H7 (cell line): ENCODE measurements at regions not wholly inside any gene's neighbourhood (a gene's known extent, or its start where the extent isn't known, plus 50 kb on each side); places are given as distances from the start of the nearest gene placed in this dataset.
"Not testable (repeated sequence)": the region's sequence is repeated elsewhere in the genome, so short reads cannot be mapped to it uniquely, and the experiment has no call there.

Experiments used
- DNase-seq: peaks from one replicate; pipeline ENCODE4 v3.0.0; 2012
- H3K27me3 ChIP-seq: 2 replicates; pipeline ENCODE4 v1.6.0; 2011; ENCODE audit warnings: mild to moderate bottlenecking, low read length; ENCODE audit not compliant: control insufficient read depth, insufficient read depth
- H3K36me3 ChIP-seq: replicated peaks from 2 replicates; pipeline ENCODE4 v1.5.1; 2011; ENCODE audit warnings: low read length; ENCODE audit not compliant: control insufficient read depth, insufficient read depth
- H3K4me3 ChIP-seq: 2 replicates; pipeline ENCODE4 v1.5.1; 2011; ENCODE audit warnings: low read depth, mild to moderate bottlenecking, control low read depth, low read length, moderate library complexity; ENCODE audit not compliant: insufficient read depth

DNA sequence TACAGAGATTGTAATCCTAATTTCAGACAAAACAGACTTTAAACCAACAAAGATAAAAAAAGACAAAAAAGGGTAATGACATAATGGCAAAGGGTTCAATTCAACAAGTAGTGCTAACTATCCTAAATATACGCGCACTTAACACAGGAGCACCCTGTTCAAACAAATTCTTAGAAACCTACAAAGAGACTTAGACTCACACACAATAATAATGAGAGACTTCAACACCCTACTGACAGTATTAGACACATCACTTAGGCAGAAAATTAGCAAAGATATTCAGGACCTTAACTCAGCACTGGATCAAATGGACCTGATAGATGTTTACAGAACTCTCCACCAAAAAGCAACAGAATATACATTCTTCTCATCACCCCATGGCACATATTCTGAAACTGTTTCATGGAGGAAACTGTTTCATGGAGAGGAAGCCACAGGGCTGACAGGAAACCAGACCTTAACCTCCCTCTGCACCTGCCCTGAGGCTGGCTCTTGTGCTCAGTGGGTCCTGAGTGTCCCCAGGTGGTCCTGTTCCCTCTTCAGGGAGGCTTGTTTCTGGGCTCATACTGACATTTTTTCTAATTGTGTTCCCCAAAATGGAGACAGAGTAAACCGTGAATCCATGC lies 54.7 kb downstream of the OR4M2 start:
- not testable (repeated sequence) for H3K4me3 ChIP-seq, DNase-seq, H3K27me3 ChIP-seq, H3K36me3 ChIP-seq

DNA sequence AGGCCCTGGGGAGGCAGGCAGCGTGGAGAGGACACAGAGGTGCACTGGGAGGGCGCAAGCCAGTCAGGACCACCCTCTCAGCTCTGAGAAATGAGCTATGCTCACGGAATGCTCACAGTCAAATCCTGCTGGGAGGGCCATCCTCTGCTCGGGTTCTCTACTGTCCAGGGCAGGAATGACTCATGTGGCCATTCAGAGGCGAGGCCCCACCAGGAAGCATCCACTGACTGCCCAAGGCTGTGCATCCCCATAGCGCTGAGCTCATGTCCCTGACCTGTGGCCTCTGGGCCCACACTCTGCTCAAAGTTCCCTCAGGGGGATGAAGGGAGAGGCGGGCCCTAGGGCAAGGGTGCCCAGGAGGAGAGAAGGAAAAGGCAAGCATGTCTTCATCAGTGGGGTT lies 57.2 kb downstream of the OR4M2 start:
- H3K27me3 ChIP-seq, H3K4me3 ChIP-seq, DNase-seq, H3K36me3 ChIP-seq: not testable (repeated sequence)

DNA sequence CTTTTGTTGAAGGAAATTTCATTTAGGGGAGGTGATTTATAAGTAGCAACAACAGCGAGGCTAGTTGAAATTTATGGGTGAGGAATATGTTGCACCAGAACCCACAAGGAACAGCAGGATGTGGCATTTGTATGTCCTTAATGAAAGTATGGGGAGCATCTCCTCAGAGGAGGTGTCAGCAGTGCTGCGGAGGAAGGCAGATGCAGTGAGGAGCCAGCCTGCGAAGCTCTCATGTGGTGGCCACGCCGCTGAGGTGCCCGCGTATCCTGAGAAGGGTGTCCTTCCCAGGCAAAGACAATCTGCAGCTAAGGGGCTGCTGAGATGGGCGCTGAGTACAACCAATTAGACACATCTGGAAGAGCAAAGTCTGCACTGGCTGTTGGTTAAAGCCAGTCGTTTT lies 60.8 kb downstream of the OR4M2 start:
- not testable (repeated sequence) for H3K4me3 ChIP-seq, H3K36me3 ChIP-seq, H3K27me3 ChIP-seq, DNase-seq

- DNase-seq, H3K36me3 ChIP-seq, H3K27me3 ChIP-seq, H3K4me3 ChIP-seq: not testable (repeated sequence)
Observed at GRCh38 chr15:22148109-22148508, 67.8 kb downstream of the OR4M2 start.

GRCh38 chr15:22158243-22158642 lies 77.9 kb downstream of the OR4M2 start:
- not testable (repeated sequence) for H3K4me3 ChIP-seq, H3K27me3 ChIP-seq, DNase-seq, H3K36me3 ChIP-seq

GRCh38 chr15:22160283-22160682 lies 80.0 kb downstream of the OR4M2 start:
- not testable (repeated sequence) for H3K4me3 ChIP-seq, H3K36me3 ChIP-seq, DNase-seq, H3K27me3 ChIP-seq

DNA sequence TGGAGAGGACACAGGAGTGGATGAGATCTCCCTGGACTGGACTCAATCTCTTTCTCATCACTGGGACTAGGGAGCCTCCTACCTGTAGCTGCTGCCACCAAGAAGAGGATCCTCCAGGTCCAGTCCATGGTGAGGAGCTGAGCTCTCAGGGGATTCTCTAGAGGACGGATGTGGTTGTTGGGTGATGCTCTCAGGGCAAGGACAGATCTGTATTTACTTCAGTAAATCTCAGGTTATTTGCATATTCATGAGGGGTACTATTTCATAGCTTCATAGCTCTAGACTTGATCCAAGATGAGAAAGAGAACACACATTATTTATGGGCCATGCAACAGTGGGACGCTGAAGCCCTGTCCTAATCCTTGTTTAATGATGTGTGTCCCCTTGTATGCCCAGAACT lies 80.4 kb downstream of the OR4M2 start:
- not testable (repeated sequence) for H3K36me3 ChIP-seq, H3K27me3 ChIP-seq, DNase-seq, H3K4me3 ChIP-seq

- not testable (repeated sequence) for H3K4me3 ChIP-seq, H3K27me3 ChIP-seq, DNase-seq, H3K36me3 ChIP-seq
Observed at GRCh38 chr15:22161398-22161797, 81.1 kb downstream of the OR4M2 start.

- not testable (repeated sequence) for DNase-seq, H3K36me3 ChIP-seq, H3K4me3 ChIP-seq, H3K27me3 ChIP-seq
Observed at GRCh38 chr15:22163715-22164114, 83.4 kb downstream of the OR4M2 start.

GRCh38 chr15:22167521-22167920 lies 87.2 kb downstream of the OR4M2 start:
- not testable (repeated sequence) for H3K36me3 ChIP-seq, H3K4me3 ChIP-seq, DNase-seq, H3K27me3 ChIP-seq

GRCh38 chr15:22173029-22173998 lies 93.0 kb downstream of the OR4M2 start:
- not testable (repeated sequence) for H3K4me3 ChIP-seq, H3K36me3 ChIP-seq, H3K27me3 ChIP-seq, DNase-seq

- DNase-seq, H3K27me3 ChIP-seq, H3K36me3 ChIP-seq, H3K4me3 ChIP-seq: not testable (repeated sequence)
Observed at GRCh38 chr15:22174088-22174487, 93.8 kb downstream of the OR4M2 start.

- DNase-seq, H3K4me3 ChIP-seq, H3K36me3 ChIP-seq, H3K27me3 ChIP-seq: not testable (repeated sequence)
Observed at GRCh38 chr15:22177965-22178364, 97.6 kb downstream of the OR4M2 start.

DNA sequence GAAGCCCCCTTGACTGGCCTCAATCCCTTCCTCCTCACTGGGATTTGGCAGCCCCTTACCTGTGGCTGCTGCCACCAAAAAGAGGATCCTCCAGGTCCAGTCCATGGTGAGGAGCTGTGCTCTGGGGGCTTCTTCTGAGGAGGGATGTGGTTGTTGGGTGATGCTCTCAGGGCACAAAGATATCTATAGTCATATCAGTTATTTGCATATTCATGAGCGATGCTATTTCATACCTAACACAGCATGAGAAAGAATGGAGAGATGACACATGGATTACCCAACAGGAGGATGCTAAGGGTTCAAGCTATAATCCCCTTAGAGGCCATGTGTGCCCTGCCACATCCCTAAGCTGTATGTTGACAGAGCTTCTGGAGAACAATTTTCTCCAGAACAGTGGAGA lies 98.1 kb downstream of the OR4M2 start:
- not testable (repeated sequence) for H3K36me3 ChIP-seq, H3K27me3 ChIP-seq, DNase-seq

DNA sequence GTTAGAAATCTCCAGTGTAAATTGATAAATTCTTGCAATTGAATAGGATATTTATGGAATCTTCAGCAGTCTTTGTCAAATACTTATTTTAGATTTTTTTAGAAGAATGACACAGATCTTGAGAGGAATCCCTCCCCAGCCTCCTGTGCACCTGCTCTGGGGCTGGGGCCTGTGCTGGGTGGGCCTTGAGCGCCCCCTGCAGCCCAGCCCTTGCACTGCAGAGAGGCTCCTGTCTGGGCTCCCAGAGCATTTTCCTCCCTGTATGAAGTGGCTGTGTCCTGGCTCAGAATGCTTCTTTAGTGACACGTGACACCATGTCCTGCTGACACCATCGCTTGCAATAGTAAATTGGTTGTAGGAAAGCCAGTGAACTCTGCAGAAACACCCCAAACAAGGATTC lies 98.7 kb downstream of the OR4M2 start:
- not testable (repeated sequence) for H3K36me3 ChIP-seq, H3K4me3 ChIP-seq, H3K27me3 ChIP-seq, DNase-seq

More for the DNA sequence above, 98.1 kb downstream of the OR4M2 start:
- H3K4me3 ChIP-seq: not testable (repeated sequence)
